Esophagus muscularis mucosa (tissue), 3 donors: ENCODE measurements at regions not wholly inside any gene's neighbourhood (a gene's known extent, or its start where the extent isn't known, plus 50 kb on each side); places are given as distances from the start of the nearest gene placed in this dataset.
"Not testable (repeated sequence)": the region's sequence is repeated elsewhere in the genome, so short reads cannot be mapped to it uniquely, and the experiment has no call there.

ENCODE experiments used
- POLR2A ChIP-seq: fragments of 450-650 bp; IDR thresholded peaks from one replicate; pipeline ENCODE4 v1.6.1; 2017; ENCODE audit warnings: antibody characterized with exemption, moderate library complexity, mild to moderate bottlenecking, low read depth
- POLR2AphosphoS5 ChIP-seq, 2 donors: sonication (generic); formaldehyde crosslinking; IDR thresholded peaks; one replicate each; pipeline ENCODE4 v1.6.1; 2017; ENCODE audit warnings: antibody characterized with exemption in 2 of 2
- TF ChIP-seq, protein P1 (sequence below), 3 experiments: fragments of 200-600 bp in 2 of 3; fragments of 450-650 bp in 1 of 3; sonication (generic) in 2 of 3; IDR thresholded peaks; one replicate each; pipeline ENCODE4 v1.5.1; 2017 to 2019; ENCODE audit warnings: antibody characterized with exemption in 3 of 3, mild to moderate bottlenecking in 2 of 3, moderate library complexity in 1 of 3

DNA sequence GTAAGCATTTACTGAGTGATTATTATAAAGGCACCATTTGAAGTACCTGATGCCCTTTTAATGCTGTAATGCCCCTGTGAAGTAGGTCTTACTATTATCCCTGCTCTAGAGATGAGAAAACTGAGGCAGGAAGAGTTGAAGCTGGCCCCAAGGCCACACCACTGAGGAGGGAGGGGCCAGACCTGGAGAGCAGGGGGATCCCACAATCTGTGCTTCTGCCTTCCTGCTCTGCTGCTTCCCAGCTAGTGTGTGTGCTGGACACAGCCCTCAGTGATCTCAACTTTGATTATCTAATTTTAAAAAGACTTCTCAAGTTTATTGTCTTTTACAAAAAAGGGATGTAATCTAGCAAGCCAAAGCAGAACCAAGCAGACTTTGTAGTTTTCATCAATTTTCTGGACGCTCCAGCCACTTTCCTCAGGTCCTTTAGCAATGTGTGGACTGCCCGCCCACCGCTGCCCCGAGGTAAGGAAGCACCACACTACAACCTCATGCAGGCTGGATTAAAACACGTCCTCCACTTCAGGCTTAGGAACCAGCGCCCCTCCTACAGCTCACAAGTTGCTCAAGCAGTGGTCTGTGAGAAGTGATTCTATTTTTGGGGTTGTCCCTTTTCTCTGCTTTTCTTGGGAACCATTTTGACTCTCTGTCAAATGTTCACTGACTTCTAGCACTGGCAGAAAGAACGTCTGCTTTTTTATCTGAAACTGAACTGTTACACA lies 91.5 kb upstream of the FBXO28 start:
- TF ChIP-seq POLR2A; POLR2AphosphoS5 (IDR thresholded peaks at IDR 0.05): not testable (repeated sequence)
- TF ChIP-seq, protein P1, sequence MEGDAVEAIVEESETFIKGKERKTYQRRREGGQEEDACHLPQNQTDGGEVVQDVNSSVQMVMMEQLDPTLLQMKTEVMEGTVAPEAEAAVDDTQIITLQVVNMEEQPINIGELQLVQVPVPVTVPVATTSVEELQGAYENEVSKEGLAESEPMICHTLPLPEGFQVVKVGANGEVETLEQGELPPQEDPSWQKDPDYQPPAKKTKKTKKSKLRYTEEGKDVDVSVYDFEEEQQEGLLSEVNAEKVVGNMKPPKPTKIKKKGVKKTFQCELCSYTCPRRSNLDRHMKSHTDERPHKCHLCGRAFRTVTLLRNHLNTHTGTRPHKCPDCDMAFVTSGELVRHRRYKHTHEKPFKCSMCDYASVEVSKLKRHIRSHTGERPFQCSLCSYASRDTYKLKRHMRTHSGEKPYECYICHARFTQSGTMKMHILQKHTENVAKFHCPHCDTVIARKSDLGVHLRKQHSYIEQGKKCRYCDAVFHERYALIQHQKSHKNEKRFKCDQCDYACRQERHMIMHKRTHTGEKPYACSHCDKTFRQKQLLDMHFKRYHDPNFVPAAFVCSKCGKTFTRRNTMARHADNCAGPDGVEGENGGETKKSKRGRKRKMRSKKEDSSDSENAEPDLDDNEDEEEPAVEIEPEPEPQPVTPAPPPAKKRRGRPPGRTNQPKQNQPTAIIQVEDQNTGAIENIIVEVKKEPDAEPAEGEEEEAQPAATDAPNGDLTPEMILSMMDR (IDR thresholded peaks at IDR 0.05): not testable (repeated sequence)
